ENCODE measurements at regions not wholly inside any gene's neighbourhood (a gene's known extent, or its start where the extent isn't known, plus 50 kb on each side); places are given as distances from the start of the nearest gene placed in this dataset.

DNA sequence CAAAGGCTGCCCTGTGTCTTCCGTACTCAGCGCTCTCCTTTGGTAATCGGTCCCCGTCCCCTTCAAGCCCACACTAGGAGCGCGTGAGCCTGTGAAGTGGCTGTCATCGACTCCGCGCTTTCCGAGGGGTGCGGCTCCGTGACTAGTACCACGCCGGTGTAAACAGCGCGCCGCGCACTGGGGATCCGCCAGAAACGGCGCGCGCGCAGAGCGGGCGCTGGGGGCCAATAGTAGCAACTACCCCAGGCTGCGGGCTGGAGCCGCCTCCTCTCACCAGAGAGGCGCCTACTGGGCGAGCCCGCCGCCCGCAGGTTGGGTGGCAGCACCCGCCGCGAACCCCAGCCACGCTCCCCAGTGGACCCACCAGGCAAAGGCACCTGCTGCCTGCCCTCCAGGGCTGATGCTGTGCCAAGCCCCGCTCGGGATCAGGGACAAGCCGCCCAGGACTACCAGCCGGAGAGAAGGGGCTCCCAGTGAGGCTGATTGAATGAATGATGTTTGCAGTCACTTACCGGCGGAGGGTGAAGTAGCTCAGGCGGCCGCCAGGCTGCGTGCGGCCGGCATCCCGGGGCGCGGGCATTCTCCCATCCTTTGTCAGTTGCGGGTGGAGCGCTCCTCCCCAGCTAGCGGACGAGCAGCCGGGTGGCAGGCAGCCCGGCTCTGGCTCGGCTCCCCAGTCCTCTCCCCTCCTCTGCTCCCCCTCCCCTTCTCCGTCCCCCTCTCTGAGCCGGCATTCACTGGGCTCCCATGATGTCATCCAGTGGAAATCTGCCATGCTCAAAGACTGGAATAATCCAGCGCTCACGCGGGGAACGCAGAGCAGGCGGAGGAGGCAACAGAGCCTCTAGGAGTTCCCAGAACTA, 370.3 kb upstream of the SMIM31 start:
- H3K27me3 Mint-ChIP-seq (ENCODE audit: low read depth) = peaks cover 36% of the 10 kb centered on the region
- H3K36me3 Mint-ChIP-seq = no peaks in the 10 kb centered on the region
- H3K9me3 Mint-ChIP-seq = no peaks in the 10 kb centered on the region
- peak; percentile 79 for ATAC-seq
- H3K4me1 Mint-ChIP-seq = peaks cover 7% of the 10 kb centered on the region
- peak overlapping the region; percentile 89 for H3K4me3 Mint-ChIP-seq
- DNase-seq (ENCODE audit: low spot score) = peak; percentile 67
- no peak overlapping the region for H3K27ac Mint-ChIP-seq
- TF ChIP-seq SP1 (CRISPR knock-in tag; conservative IDR thresholded peaks at IDR 0.05) (no peak), AFF4 (CRISPR knock-in tag; IDR thresholded peaks at IDR 0.05; ENCODE audit: borderline replicate concordance) (0 out of 2 replicates have a peak, but pooled peaks have one; percentile 66), FOXK1 (CRISPR knock-in tag; IDR thresholded peaks at IDR 0.05) (peak; percentile 82), FOXP1 (CRISPR knock-in tag; IDR thresholded peaks at IDR 0.05; ENCODE audit: borderline replicate concordance) (peak; percentile 73; the same call in 1 of the 2 replicates)
- TF ChIP-seq, protein P1, sequence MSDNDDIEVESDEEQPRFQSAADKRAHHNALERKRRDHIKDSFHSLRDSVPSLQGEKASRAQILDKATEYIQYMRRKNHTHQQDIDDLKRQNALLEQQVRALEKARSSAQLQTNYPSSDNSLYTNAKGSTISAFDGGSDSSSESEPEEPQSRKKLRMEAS (CRISPR knock-in tag; IDR thresholded peaks at IDR 0.05) = peak; percentile 62; the same call in 1 of the 2 replicates
- CTCF ChIA-PET = interaction anchor here (0.6 to 1.2 kb wide), 4 partner anchors 17 to 348 kb away, joined by 3 to 4 read pairs (median 4); no protein-coding TSS in a partner anchor
- POLR2A ChIA-PET = no interaction called here

- Mint-ChIP-seq H3K4me1 (peaks cover 7% of the 10 kb centered on the region), H3K36me3 (no peaks in the 10 kb centered on the region), H3K4me3 (peak overlapping the region; percentile 89), H3K9me3 (no peaks in the 10 kb centered on the region), H3K27me3 (ENCODE audit: low read depth) (peaks cover 36% of the 10 kb centered on the region), H3K27ac (no peak overlapping the region)
- CTCF ChIA-PET = interaction anchor here (1.1 to 1.2 kb wide), 2 partner anchors 57 to 347 kb away, joined by 3 to 4 read pairs; no protein-coding TSS in a partner anchor
- POLR2A ChIA-PET = no interaction called here
- ATAC-seq (no peak), DNase-seq (ENCODE audit: low spot score) (no peak)
- TF ChIP-seq E2F1 (CRISPR knock-in tag; IDR thresholded peaks at IDR 0.05) (no peak), ARID4B (CRISPR knock-in tag; IDR thresholded peaks at IDR 0.05; ENCODE audit: borderline replicate concordance) (no peak)
- TF ChIP-seq, protein P2, sequence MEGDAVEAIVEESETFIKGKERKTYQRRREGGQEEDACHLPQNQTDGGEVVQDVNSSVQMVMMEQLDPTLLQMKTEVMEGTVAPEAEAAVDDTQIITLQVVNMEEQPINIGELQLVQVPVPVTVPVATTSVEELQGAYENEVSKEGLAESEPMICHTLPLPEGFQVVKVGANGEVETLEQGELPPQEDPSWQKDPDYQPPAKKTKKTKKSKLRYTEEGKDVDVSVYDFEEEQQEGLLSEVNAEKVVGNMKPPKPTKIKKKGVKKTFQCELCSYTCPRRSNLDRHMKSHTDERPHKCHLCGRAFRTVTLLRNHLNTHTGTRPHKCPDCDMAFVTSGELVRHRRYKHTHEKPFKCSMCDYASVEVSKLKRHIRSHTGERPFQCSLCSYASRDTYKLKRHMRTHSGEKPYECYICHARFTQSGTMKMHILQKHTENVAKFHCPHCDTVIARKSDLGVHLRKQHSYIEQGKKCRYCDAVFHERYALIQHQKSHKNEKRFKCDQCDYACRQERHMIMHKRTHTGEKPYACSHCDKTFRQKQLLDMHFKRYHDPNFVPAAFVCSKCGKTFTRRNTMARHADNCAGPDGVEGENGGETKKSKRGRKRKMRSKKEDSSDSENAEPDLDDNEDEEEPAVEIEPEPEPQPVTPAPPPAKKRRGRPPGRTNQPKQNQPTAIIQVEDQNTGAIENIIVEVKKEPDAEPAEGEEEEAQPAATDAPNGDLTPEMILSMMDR (IDR thresholded peaks at IDR 0.05) = no peak
These were observed 369.5 kb upstream of the SMIM31 start for GRCh38 chr4:164384416-164384815.

Measured in WTC11 (cell line).